Tibial artery (tissue), 4 donors: ENCODE measurements at regions not wholly inside any gene's neighbourhood (a gene's known extent, or its start where the extent isn't known, plus 50 kb on each side); places are given as distances from the start of the nearest gene placed in this dataset.

Experiments
- DNase-seq, 2 donors: peaks; one replicate each; pipeline ENCODE4 v3.0.0-alpha.2; 2019
- H3K27ac ChIP-seq, 2 donors: fragments of 200-600 bp; sonication (generic) in 1 of 2; 1 replicate in 1 of 2; 2 replicates in 1 of 2; pipeline ENCODE4 v1.5.1; 2018 to 2019; ENCODE audit warnings: mild to moderate bottlenecking in 1 of 2
- H3K27me3 ChIP-seq, 2 donors: fragments of 200-600 bp; sonication (generic) in 1 of 2; one replicate each; pipeline versions ENCODE4 v1.5.1 to v1.6.0; 2016 to 2019
- H3K36me3 ChIP-seq, 3 donors: fragments of 200-600 bp; sonication (generic) in 2 of 3; one replicate each; pipeline ENCODE4 v1.5.1; 2016 to 2019; ENCODE audit warnings: mild to moderate bottlenecking in 2 of 3
- H3K4me1 ChIP-seq, 4 donors: fragments of 200-600 bp; sonication (generic) in 2 of 4; 1 replicate in 3 of 4; 2 replicates in 1 of 4; pipeline ENCODE4 v1.5.1; 2016 to 2019
- H3K4me3 ChIP-seq, 2 donors: fragments of 200-600 bp; sonication (generic) in 1 of 2; 1 replicate in 1 of 2; 2 replicates in 1 of 2; pipeline ENCODE4 v1.5.1; 2018 to 2019; ENCODE audit warnings: mild to moderate bottlenecking in 2 of 2
- H3K9me3 ChIP-seq, 3 donors: fragments of 200-600 bp; sonication (generic) in 1 of 3; one replicate each; pipeline ENCODE4 v1.5.1; 2016 to 2019
- CTCF ChIP-seq, 2 experiments: fragments of 200-600 bp in 1 of 2; fragments of 450-650 bp in 1 of 2; IDR thresholded peaks; one replicate each; pipeline ENCODE4 v1.5.1; 2017 to 2019; ENCODE audit warnings: antibody characterized with exemption in 2 of 2, mild to moderate bottlenecking in 1 of 2, moderate library complexity in 1 of 2
- intact Hi-C: fragments of 100-400 bp; cut with DNase I; formaldehyde crosslinking; loops from one replicate; pipeline ENCODE4 v1.15.0; 2023; ENCODE audit warnings: low total_unique reads

GRCh38 chr15:27671819-27672437 lies 427.2 kb downstream of the OCA2 start:
- Histone ChIP-seq H3K9me3 (no peaks in the 10 kb centered on the region), H3K27ac (no peak overlapping the region), H3K36me3 (no peaks in the 10 kb centered on the region), H3K4me1 (no peaks in the 10 kb centered on the region), H3K27me3 (no peaks in the 10 kb centered on the region), H3K4me3 (no peak overlapping the region)
- no peak for TF ChIP-seq CTCF (IDR thresholded peaks at IDR 0.05)
- intact Hi-C loops: no loop called here
- DNase-seq: no peak

- no peaks in the 10 kb centered on the region for H3K9me3 ChIP-seq
- no peak overlapping the region for H3K4me3 ChIP-seq
- H3K27ac ChIP-seq: no peak overlapping the region
- no peaks in the 10 kb centered on the region for H3K4me1 ChIP-seq
- no peaks in the 10 kb centered on the region for H3K27me3 ChIP-seq
- intact Hi-C loops: no loop called here
- no peak for DNase-seq
- no peaks in the 10 kb centered on the region for H3K36me3 ChIP-seq
- no peak for TF ChIP-seq CTCF (IDR thresholded peaks at IDR 0.05)
These were observed 428.5 kb downstream of the OCA2 start for GRCh38 chr15:27670486-27671209.

GRCh38 chr15:27669641-27670040 lies 429.5 kb downstream of the OCA2 start:
- H3K9me3 ChIP-seq: no peaks in the 10 kb centered on the region
- H3K36me3 ChIP-seq: no peaks in the 10 kb centered on the region
- H3K27ac ChIP-seq: no peak overlapping the region
- DNase-seq: no peak
- intact Hi-C loops: no loop called here
- no peak overlapping the region for H3K4me3 ChIP-seq
- no peak for TF ChIP-seq CTCF (IDR thresholded peaks at IDR 0.05)
- H3K4me1 ChIP-seq: no peaks in the 10 kb centered on the region
- H3K27me3 ChIP-seq: no peaks in the 10 kb centered on the region

GRCh38 chr15:27668471-27669220 lies 430.5 kb downstream of the OCA2 start:
- TF ChIP-seq CTCF (IDR thresholded peaks at IDR 0.05): no peak
- H3K36me3 ChIP-seq: no peaks in the 10 kb centered on the region
- no peak overlapping the region for H3K27ac ChIP-seq
- intact Hi-C loops: no loop called here
- no peaks in the 10 kb centered on the region for H3K4me1 ChIP-seq
- H3K27me3 ChIP-seq: no peaks in the 10 kb centered on the region
- no peaks in the 10 kb centered on the region for H3K9me3 ChIP-seq
- no peak overlapping the region for H3K4me3 ChIP-seq
- no peak for DNase-seq

GRCh38 chr15:27665002-27665401 lies 434.1 kb downstream of the OCA2 start:
- no peak overlapping the region for H3K4me3 ChIP-seq
- H3K4me1 ChIP-seq: no peaks in the 10 kb centered on the region
- H3K36me3 ChIP-seq: no peaks in the 10 kb centered on the region
- intact Hi-C loops: no loop called here
- no peaks in the 10 kb centered on the region for H3K27me3 ChIP-seq
- no peaks in the 10 kb centered on the region for H3K9me3 ChIP-seq
- H3K27ac ChIP-seq: no peak overlapping the region
- DNase-seq: no peak
- no peak for TF ChIP-seq CTCF (IDR thresholded peaks at IDR 0.05)
